Sigmoid colon (tissue), 4 donors: ENCODE measurements at regions not wholly inside any gene's neighbourhood (a gene's known extent, or its start where the extent isn't known, plus 50 kb on each side); places are given as distances from the start of the nearest gene placed in this dataset.

Source experiments
- EP300 ChIP-seq, 4 donors: sonication (generic); formaldehyde crosslinking; IDR thresholded peaks; one replicate each; pipeline ENCODE4 v1.6.1; 2017; ENCODE audit warnings: antibody characterized with exemption in 4 of 4
- POLR2A ChIP-seq, 2 donors: fragments of 450-650 bp; IDR thresholded peaks; one replicate each; pipeline ENCODE4 v1.6.1; 2016; ENCODE audit warnings: antibody characterized with exemption in 2 of 2, mild to moderate bottlenecking in 2 of 2, moderate library complexity in 2 of 2
- POLR2AphosphoS5 ChIP-seq, 4 donors: sonication (generic); formaldehyde crosslinking; IDR thresholded peaks; one replicate each; pipeline ENCODE4 v1.6.1; 2017; ENCODE audit warnings: antibody characterized with exemption in 4 of 4
- TF ChIP-seq, protein P1 (sequence below), 4 experiments: fragments of 450-650 bp in 3 of 4; fragments of 200-600 bp in 1 of 4; IDR thresholded peaks; one replicate each; pipeline ENCODE4 v1.5.1; 2016 to 2019; ENCODE audit warnings: antibody characterized with exemption in 4 of 4, mild to moderate bottlenecking in 3 of 4, moderate library complexity in 2 of 4

DNA sequence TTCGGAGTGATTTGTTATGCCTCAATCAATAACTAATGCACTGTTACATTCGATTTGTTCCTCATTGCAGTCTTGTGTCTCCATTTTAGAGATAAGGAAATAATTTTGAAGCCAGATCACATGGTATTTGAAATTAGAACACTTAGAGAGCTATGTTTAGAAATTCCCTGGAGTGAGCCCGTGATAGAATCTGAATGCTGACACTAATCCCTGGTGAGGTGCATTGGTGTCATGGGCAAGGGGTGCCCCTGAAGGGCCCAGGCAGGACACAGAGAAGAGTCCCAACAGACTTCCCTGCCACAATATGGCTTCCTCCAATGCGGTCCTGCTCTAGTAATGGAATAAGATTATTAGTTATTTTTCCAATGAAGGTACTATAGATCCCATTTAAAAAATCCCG is 223.0 kb downstream of the NR2F2 start:
- TF ChIP-seq, protein P1, sequence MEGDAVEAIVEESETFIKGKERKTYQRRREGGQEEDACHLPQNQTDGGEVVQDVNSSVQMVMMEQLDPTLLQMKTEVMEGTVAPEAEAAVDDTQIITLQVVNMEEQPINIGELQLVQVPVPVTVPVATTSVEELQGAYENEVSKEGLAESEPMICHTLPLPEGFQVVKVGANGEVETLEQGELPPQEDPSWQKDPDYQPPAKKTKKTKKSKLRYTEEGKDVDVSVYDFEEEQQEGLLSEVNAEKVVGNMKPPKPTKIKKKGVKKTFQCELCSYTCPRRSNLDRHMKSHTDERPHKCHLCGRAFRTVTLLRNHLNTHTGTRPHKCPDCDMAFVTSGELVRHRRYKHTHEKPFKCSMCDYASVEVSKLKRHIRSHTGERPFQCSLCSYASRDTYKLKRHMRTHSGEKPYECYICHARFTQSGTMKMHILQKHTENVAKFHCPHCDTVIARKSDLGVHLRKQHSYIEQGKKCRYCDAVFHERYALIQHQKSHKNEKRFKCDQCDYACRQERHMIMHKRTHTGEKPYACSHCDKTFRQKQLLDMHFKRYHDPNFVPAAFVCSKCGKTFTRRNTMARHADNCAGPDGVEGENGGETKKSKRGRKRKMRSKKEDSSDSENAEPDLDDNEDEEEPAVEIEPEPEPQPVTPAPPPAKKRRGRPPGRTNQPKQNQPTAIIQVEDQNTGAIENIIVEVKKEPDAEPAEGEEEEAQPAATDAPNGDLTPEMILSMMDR (IDR thresholded peaks at IDR 0.05), result no peak
- no peak for TF ChIP-seq POLR2A (IDR thresholded peaks at IDR 0.05)
- no peak for TF ChIP-seq POLR2AphosphoS5 (IDR thresholded peaks at IDR 0.05)
- TF ChIP-seq EP300 (IDR thresholded peaks at IDR 0.05), result no peak
